ENCODE measurements at regions not wholly inside any gene's neighbourhood (a gene's known extent, or its start where the extent isn't known, plus 50 kb on each side); places are given as distances from the start of the nearest gene placed in this dataset.

DNA sequence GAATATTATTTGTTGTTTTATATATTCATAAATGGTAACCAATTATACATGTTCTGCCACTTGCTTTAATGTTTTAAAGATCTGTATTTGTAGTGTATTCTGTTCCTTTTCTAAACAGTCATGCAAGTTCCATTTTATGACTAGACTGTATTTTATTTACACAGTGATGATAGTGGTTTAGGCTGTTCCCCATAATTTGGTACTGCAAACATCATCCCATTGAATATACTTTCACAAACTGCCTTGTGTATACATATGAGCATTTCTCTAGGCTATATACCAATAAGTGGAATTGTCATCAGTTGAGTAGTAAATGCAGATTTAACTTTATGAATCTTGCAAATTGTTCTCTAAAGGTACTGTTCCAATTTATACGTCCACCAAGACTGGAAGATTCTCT lies 738.0 kb downstream of the EPHA7 start:
- TF ChIP-seq, protein P1, sequence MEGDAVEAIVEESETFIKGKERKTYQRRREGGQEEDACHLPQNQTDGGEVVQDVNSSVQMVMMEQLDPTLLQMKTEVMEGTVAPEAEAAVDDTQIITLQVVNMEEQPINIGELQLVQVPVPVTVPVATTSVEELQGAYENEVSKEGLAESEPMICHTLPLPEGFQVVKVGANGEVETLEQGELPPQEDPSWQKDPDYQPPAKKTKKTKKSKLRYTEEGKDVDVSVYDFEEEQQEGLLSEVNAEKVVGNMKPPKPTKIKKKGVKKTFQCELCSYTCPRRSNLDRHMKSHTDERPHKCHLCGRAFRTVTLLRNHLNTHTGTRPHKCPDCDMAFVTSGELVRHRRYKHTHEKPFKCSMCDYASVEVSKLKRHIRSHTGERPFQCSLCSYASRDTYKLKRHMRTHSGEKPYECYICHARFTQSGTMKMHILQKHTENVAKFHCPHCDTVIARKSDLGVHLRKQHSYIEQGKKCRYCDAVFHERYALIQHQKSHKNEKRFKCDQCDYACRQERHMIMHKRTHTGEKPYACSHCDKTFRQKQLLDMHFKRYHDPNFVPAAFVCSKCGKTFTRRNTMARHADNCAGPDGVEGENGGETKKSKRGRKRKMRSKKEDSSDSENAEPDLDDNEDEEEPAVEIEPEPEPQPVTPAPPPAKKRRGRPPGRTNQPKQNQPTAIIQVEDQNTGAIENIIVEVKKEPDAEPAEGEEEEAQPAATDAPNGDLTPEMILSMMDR (IDR thresholded peaks at IDR 0.05; ENCODE audit: insufficient read depth, low read length) = no peak
- TF ChIP-seq, protein P2, sequence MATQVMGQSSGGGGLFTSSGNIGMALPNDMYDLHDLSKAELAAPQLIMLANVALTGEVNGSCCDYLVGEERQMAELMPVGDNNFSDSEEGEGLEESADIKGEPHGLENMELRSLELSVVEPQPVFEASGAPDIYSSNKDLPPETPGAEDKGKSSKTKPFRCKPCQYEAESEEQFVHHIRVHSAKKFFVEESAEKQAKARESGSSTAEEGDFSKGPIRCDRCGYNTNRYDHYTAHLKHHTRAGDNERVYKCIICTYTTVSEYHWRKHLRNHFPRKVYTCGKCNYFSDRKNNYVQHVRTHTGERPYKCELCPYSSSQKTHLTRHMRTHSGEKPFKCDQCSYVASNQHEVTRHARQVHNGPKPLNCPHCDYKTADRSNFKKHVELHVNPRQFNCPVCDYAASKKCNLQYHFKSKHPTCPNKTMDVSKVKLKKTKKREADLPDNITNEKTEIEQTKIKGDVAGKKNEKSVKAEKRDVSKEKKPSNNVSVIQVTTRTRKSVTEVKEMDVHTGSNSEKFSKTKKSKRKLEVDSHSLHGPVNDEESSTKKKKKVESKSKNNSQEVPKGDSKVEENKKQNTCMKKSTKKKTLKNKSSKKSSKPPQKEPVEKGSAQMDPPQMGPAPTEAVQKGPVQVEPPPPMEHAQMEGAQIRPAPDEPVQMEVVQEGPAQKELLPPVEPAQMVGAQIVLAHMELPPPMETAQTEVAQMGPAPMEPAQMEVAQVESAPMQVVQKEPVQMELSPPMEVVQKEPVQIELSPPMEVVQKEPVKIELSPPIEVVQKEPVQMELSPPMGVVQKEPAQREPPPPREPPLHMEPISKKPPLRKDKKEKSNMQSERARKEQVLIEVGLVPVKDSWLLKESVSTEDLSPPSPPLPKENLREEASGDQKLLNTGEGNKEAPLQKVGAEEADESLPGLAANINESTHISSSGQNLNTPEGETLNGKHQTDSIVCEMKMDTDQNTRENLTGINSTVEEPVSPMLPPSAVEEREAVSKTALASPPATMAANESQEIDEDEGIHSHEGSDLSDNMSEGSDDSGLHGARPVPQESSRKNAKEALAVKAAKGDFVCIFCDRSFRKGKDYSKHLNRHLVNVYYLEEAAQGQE (IDR thresholded peaks at IDR 0.05; ENCODE audit: insufficient replicate concordance, low read depth) = no peak
- TF ChIP-seq POLR2AphosphoS5 (IDR thresholded peaks at IDR 0.05; ENCODE audit: low read depth) = no peak
